ENCODE measurements at regions not wholly inside any gene's neighbourhood (a gene's known extent, or its start where the extent isn't known, plus 50 kb on each side); places are given as distances from the start of the nearest gene placed in this dataset.
A peak's percentile ranks its signal among the peaks of the same experiment; 100 is the strongest.
"Not testable (repeated sequence)": the region's sequence is repeated elsewhere in the genome, so short reads cannot be mapped to it uniquely, and the experiment has no call there.

DNA sequence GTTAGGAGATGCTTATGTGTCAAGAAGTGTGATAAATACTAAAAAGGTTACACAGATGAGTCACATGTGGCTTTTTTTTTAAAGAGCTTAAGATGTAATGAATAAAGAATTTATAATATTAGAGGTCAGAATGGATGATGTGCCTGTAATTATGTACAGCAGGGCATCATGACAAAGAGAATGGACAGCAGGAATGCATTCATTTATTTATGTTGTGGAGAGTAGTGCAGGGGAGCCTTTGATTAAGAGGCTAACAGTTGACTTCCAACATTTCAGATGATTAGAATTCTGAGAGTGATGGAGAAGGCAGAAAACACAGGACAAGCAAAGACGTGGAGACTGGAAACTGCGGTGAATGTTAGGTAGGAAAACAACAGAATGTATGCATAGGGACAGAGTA is 691.4 kb upstream of the POM121L12 start:
- no peak overlapping the region for H3K4me3 Mint-ChIP-seq

DNA sequence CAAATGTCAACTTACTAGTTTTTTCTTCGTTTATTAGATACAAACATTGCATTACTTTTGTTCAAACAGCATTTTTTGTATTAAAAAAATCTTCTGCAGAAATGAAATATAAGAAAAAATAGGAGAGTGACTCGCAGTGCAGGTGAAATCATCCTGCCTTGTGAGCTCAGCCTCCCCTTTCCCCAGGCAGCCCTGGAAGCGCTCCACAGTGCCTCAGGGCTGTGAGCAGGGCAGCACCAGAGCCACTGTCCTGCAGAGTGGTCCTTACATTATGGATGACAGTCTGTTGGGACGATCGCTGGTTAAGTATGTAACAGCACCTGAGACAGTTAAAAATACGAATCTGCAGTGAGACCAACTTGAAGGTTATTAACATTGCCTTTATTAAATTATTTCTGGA is 695.4 kb upstream of the POM121L12 start:
- H3K4me3 Mint-ChIP-seq, result no peak overlapping the region
- peaks cover 2% of the 10 kb centered on the region for H3K9me3 Mint-ChIP-seq
- no peak overlapping the region for H3K27ac ChIP-seq
- no peaks in the 10 kb centered on the region for H3K79me2 ChIP-seq (ENCODE audit: low read depth)
- H3K36me3 Mint-ChIP-seq, result no peaks in the 10 kb centered on the region
- no peak overlapping the region for H3K4me2 ChIP-seq
- H2AFZ ChIP-seq (replicated peaks), result no peak overlapping the region
- no peak overlapping the region for H3K4me3 ChIP-seq
- H3K27me3 Mint-ChIP-seq (ENCODE audit: insufficient read depth, low read depth), result peaks cover 2% of the 10 kb centered on the region
- H3K27ac Mint-ChIP-seq, result no peak overlapping the region
- no peaks in the 10 kb centered on the region for H3K36me3 ChIP-seq
- H3K27me3 ChIP-seq, result no peaks in the 10 kb centered on the region
- peaks cover 6% of the 10 kb centered on the region for H3K4me1 ChIP-seq
- H4K20me1 ChIP-seq (ENCODE audit: low read depth), result no peaks in the 10 kb centered on the region
- H3F3A ChIP-seq (ENCODE audit: low read depth), result no peaks in the 10 kb centered on the region
- H3K9ac ChIP-seq, result no peak overlapping the region
- peaks cover 2% of the 10 kb centered on the region for H3K4me1 Mint-ChIP-seq
- TF ChIP-seq, protein P1, sequence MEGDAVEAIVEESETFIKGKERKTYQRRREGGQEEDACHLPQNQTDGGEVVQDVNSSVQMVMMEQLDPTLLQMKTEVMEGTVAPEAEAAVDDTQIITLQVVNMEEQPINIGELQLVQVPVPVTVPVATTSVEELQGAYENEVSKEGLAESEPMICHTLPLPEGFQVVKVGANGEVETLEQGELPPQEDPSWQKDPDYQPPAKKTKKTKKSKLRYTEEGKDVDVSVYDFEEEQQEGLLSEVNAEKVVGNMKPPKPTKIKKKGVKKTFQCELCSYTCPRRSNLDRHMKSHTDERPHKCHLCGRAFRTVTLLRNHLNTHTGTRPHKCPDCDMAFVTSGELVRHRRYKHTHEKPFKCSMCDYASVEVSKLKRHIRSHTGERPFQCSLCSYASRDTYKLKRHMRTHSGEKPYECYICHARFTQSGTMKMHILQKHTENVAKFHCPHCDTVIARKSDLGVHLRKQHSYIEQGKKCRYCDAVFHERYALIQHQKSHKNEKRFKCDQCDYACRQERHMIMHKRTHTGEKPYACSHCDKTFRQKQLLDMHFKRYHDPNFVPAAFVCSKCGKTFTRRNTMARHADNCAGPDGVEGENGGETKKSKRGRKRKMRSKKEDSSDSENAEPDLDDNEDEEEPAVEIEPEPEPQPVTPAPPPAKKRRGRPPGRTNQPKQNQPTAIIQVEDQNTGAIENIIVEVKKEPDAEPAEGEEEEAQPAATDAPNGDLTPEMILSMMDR (IDR thresholded peaks at IDR 0.05), result no peak
- no peak for TF ChIP-seq EZH2 (IDR thresholded peaks at IDR 0.05)
- TF ChIP-seq EZH2phosphoT487 (IDR thresholded peaks at IDR 0.05), result no peak
- no peak for DNase-seq (ENCODE audit: low spot score)
- H3K9me3 ChIP-seq (ENCODE audit: low read depth), result no peaks in the 10 kb centered on the region

More for the DNA sequence above, 691.4 kb upstream of the POM121L12 start:
- Histone ChIP-seq H3K27me3 (no peaks in the 10 kb centered on the region), H3K9ac (no peak overlapping the region), H3K9me3 (ENCODE audit: low read depth) (no peaks in the 10 kb centered on the region), H3K4me3 (no peak overlapping the region), H2AFZ (replicated peaks) (no peak overlapping the region), H3K4me1 (peaks cover 6% of the 10 kb centered on the region), H3K36me3 (no peaks in the 10 kb centered on the region), H3K4me2 (no peak overlapping the region), H3K79me2 (ENCODE audit: low read depth) (no peaks in the 10 kb centered on the region), H3K27ac (no peak overlapping the region), H3F3A (ENCODE audit: low read depth) (no peaks in the 10 kb centered on the region), H4K20me1 (ENCODE audit: low read depth) (no peaks in the 10 kb centered on the region)
- Mint-ChIP-seq H3K27ac (no peak overlapping the region), H3K27me3 (ENCODE audit: insufficient read depth, low read depth) (peaks cover 2% of the 10 kb centered on the region), H3K4me1 (peaks cover 2% of the 10 kb centered on the region), H3K9me3 (peaks cover 2% of the 10 kb centered on the region), H3K36me3 (no peaks in the 10 kb centered on the region)
- TF ChIP-seq EZH2phosphoT487 (IDR thresholded peaks at IDR 0.05), result no peak
- TF ChIP-seq EZH2 (IDR thresholded peaks at IDR 0.05), result no peak
- TF ChIP-seq, protein P1 (IDR thresholded peaks at IDR 0.05), result no peak
- DNase-seq (ENCODE audit: low spot score), result no peak

DNA sequence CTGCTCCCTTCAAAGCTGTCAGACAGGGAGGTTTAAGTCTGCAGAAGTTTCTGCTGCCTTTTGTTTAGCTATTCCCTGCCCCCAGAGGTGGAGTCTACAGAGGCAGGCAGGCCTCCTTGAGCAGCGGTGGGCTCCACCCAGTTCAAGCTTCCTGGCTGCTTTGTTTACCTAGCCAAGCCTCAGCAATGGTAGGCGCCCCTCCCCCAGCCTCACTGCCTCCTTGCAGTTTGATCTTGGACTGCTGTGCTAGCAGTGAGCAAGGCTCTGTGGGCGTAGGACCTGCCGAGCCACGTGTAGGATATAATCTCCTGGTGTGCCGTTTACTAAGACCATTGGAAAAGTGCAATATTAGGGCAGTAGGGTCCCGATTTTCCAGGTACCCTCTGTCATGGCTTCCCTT is 707.1 kb upstream of the POM121L12 start:
- H3K27me3 Mint-ChIP-seq (ENCODE audit: insufficient read depth, low read depth); H3K36me3 Mint-ChIP-seq: not testable (repeated sequence)

DNA sequence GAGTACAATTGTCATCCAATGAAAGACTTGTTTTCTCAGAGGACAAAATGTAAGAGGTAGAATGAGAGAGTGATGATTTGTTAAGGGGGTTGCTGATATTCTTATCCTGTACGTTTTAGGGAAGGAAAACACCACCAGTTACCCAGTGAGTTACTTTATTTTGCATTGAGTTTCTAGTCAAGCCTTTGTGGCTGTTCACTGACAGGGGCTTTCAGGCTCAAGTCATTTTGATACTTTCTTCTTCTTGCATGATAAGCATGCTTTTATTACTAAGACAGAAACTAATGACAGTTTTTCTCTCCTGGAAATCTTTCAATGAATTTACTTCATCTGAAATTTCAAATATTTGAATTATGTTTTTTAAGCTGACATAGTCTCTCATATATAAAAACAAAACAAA is 710.2 kb upstream of the POM121L12 start:
- Mint-ChIP-seq H3K4me1 (no peaks in the 10 kb centered on the region), H3K4me3 (no peak overlapping the region), H3K36me3 (no peaks in the 10 kb centered on the region), H3K27ac (no peak overlapping the region), H3K9me3 (peaks cover 20% of the 10 kb centered on the region), H3K27me3 (ENCODE audit: insufficient read depth, low read depth) (peaks cover 4% of the 10 kb centered on the region)
- Histone ChIP-seq H3K79me2 (ENCODE audit: low read depth) (no peaks in the 10 kb centered on the region), H3K4me1 (no peaks in the 10 kb centered on the region), H2AFZ (replicated peaks) (no peak overlapping the region), H3K36me3 (no peaks in the 10 kb centered on the region), H3F3A (ENCODE audit: low read depth) (no peaks in the 10 kb centered on the region), H3K9me3 (ENCODE audit: low read depth) (no peaks in the 10 kb centered on the region), H3K4me2 (no peak overlapping the region), H3K4me3 (no peak overlapping the region), H3K27ac (no peak overlapping the region), H4K20me1 (ENCODE audit: low read depth) (no peaks in the 10 kb centered on the region), H3K27me3 (no peaks in the 10 kb centered on the region), H3K9ac (no peak overlapping the region)
- no peak for DNase-seq (ENCODE audit: low spot score)
- no peak for TF ChIP-seq EZH2 (IDR thresholded peaks at IDR 0.05)
- TF ChIP-seq EZH2phosphoT487 (IDR thresholded peaks at IDR 0.05), result no peak
- TF ChIP-seq, protein P1 (IDR thresholded peaks at IDR 0.05), result no peak

More for the DNA sequence above, 707.1 kb upstream of the POM121L12 start:
- H3K79me2 ChIP-seq (ENCODE audit: low read depth); H3K4me1 ChIP-seq; H3K4me1 Mint-ChIP-seq; H3K9ac ChIP-seq; DNase-seq (ENCODE audit: low spot score); H3K9me3 ChIP-seq (ENCODE audit: low read depth); H4K20me1 ChIP-seq (ENCODE audit: low read depth); H3F3A ChIP-seq (ENCODE audit: low read depth); H3K36me3 ChIP-seq; H3K27ac Mint-ChIP-seq; H3K4me3 ChIP-seq; H3K27me3 ChIP-seq; H3K27ac ChIP-seq; H3K4me3 Mint-ChIP-seq; H3K4me2 ChIP-seq: not testable (repeated sequence)
- peak overlapping the region; percentile 50 for H2AFZ ChIP-seq (replicated peaks)
- H3K9me3 Mint-ChIP-seq, result peaks cover 22% of the 10 kb centered on the region

All from neural progenitor cell (in vitro differentiated cells).